GM04503 (cell line): ENCODE measurements at regions not wholly inside any gene's neighbourhood (a gene's known extent, or its start where the extent isn't known, plus 50 kb on each side); places are given as distances from the start of the nearest gene placed in this dataset.

Source experiments
- DNase-seq: peaks from one replicate; pipeline ENCODE4 v3.0.0-alpha.2; 2012; ENCODE audit warnings: low read depth

GRCh38 chr7:28231176-28231575, 50.6 kb upstream of the JAZF1 start:
- DNase-seq: no peak

- no peak for DNase-seq
These were observed 56.0 kb upstream of the JAZF1 start for GRCh38 chr7:28236560-28236959.

- DNase-seq: no peak
These were observed 56.8 kb upstream of the JAZF1 start for GRCh38 chr7:28237363-28237762.

GRCh38 chr7:28239823-28240204, 59.2 kb upstream of the JAZF1 start:
- no peak for DNase-seq

- DNase-seq: no peak
These were observed 59.9 kb upstream of the JAZF1 start for GRCh38 chr7:28240481-28240880.

GRCh38 chr7:28243861-28244260, 63.3 kb upstream of the JAZF1 start:
- DNase-seq: no peak

- no peak for DNase-seq
These were observed 64.7 kb upstream of the JAZF1 start for GRCh38 chr7:28245123-28245878.

- DNase-seq: no peak
These were observed 66.4 kb upstream of the JAZF1 start for GRCh38 chr7:28246921-28247461.

GRCh38 chr7:28258240-28258639, 77.6 kb upstream of the JAZF1 start:
- DNase-seq: no peak

GRCh38 chr7:28260969-28261368, 80.4 kb upstream of the JAZF1 start:
- no peak for DNase-seq

- DNase-seq: no peak
These were observed 83.2 kb upstream of the JAZF1 start for GRCh38 chr7:28263622-28264271.

- DNase-seq: no peak
These were observed 85.8 kb upstream of the JAZF1 start for GRCh38 chr7:28266402-28266801.

GRCh38 chr7:28267012-28267411, 86.4 kb upstream of the JAZF1 start:
- DNase-seq: no peak

GRCh38 chr7:28269700-28270361, 89.2 kb upstream of the JAZF1 start:
- DNase-seq: no peak

GRCh38 chr7:28270536-28270935, 89.9 kb upstream of the JAZF1 start:
- DNase-seq: no peak

GRCh38 chr7:28272461-28272877, 91.9 kb upstream of the JAZF1 start:
- DNase-seq: peak; percentile 11

- DNase-seq: no peak
These were observed 95.7 kb upstream of the JAZF1 start for GRCh38 chr7:28276298-28276697.

GRCh38 chr7:28277364-28277763, 96.8 kb upstream of the JAZF1 start:
- no peak for DNase-seq

- no peak for DNase-seq
These were observed 97.4 kb upstream of the JAZF1 start for GRCh38 chr7:28277958-28278357.

GRCh38 chr7:28280516-28280915, 99.9 kb upstream of the JAZF1 start:
- DNase-seq: no peak

GRCh38 chr7:28290496-28290895, 109.9 kb upstream of the JAZF1 start:
- DNase-seq: no peak

- DNase-seq: no peak
These were observed 111.0 kb upstream of the JAZF1 start for GRCh38 chr7:28291559-28291958.
